ENCODE measurements at regions not wholly inside any gene's neighbourhood (a gene's known extent, or its start where the extent isn't known, plus 50 kb on each side); places are given as distances from the start of the nearest gene placed in this dataset.
"Not testable (repeated sequence)": the region's sequence is repeated elsewhere in the genome, so short reads cannot be mapped to it uniquely, and the experiment has no call there.

DNA sequence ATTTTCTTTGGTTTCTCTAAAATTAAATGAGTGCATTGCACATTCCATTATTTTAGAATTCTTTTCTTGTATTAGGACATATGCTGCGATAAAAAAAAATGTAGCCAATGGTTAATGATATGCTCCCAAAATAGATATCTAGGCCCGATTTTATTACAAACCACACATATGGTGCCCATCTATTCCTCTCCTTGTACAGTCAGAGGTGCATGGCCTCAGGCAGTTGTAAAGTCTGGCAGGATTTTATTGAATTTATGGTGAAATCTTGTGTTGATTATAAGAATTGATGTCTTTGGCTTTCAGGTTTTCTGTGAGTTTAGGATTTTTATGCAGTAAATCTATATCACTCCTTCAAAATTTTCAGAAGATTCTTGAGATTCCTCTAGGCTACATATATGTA, 192.2 kb downstream of the RFPL4B start:
- in situ Hi-C loops (cut with HindIII; ENCODE audit: low pct_unique_long_range_greater_than_20kb, low sequenced_read_pairs), result no loop called here
- H3K27ac ChIP-seq (ENCODE audit: low read length), result no peak overlapping the region
- DNase-seq (ENCODE audit: low read depth, low spot score), result no peak

DNA sequence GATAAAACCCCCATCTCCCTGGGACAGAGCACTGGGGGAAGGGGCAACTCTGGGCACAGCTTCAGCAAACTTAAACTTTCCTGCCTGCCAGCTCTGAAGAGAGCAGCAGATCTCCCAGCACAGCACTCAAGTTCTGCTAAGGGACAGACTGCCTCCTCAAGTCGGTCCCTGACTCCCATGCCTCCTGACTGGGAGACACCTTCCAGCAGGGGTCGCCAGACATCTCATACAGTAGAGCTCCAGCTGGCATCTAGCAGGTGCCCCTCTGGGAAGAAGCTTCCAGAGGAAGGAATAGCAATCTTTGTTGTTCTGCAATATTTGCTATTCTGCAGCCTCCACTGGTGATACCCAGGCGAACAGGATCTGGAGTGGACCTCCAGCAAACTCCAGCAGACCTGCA, 194.7 kb downstream of the RFPL4B start:
- H3K27me3 ChIP-seq (ENCODE audit: control insufficient read depth, insufficient read depth, low read length); intact Hi-C loops (cut with micrococcal nuclease; ENCODE audit: unreplicated experiment); H3K9me3 ChIP-seq (ENCODE audit: control insufficient read depth, insufficient read depth, low read depth, low read length); H3K4me1 ChIP-seq (ENCODE audit: control insufficient read depth, insufficient read depth, low read length); DNase-seq (ENCODE audit: low read depth, low spot score); POLR2A ChIA-PET; ATAC-seq; H3K27ac ChIP-seq (ENCODE audit: low read length); H3K4me3 ChIP-seq (ENCODE audit: low read depth in 2 of 2, low read length in 2 of 2); in situ Hi-C loops (cut with HindIII; ENCODE audit: low pct_unique_long_range_greater_than_20kb, low sequenced_read_pairs); BruUV-seq (replicated peaks); H3K36me3 ChIP-seq (ENCODE audit: control insufficient read depth, insufficient read depth, low read length); CTCF ChIA-PET: not testable (repeated sequence)
- TF ChIP-seq, protein P1, sequence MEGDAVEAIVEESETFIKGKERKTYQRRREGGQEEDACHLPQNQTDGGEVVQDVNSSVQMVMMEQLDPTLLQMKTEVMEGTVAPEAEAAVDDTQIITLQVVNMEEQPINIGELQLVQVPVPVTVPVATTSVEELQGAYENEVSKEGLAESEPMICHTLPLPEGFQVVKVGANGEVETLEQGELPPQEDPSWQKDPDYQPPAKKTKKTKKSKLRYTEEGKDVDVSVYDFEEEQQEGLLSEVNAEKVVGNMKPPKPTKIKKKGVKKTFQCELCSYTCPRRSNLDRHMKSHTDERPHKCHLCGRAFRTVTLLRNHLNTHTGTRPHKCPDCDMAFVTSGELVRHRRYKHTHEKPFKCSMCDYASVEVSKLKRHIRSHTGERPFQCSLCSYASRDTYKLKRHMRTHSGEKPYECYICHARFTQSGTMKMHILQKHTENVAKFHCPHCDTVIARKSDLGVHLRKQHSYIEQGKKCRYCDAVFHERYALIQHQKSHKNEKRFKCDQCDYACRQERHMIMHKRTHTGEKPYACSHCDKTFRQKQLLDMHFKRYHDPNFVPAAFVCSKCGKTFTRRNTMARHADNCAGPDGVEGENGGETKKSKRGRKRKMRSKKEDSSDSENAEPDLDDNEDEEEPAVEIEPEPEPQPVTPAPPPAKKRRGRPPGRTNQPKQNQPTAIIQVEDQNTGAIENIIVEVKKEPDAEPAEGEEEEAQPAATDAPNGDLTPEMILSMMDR (IDR thresholded peaks at IDR 0.05), result peak; percentile 26; the same call in 1 of the 2 replicates

More for the DNA sequence above, 192.2 kb downstream of the RFPL4B start:
- intact Hi-C loops (cut with micrococcal nuclease; ENCODE audit: unreplicated experiment), result no loop called here
- POLR2A ChIA-PET, result no interaction called here
- TF ChIP-seq, protein P1 (IDR thresholded peaks at IDR 0.05), result no peak
- TF ChIP-seq SIN3A (IDR thresholded peaks at IDR 0.05; ENCODE audit: borderline replicate concordance, insufficient read depth, low read depth, low read length), result no peak
- TF ChIP-seq TCF7L2 (IDR thresholded peaks at IDR 0.05; ENCODE audit: low read depth, low read length), result no peak
- no peak for TF ChIP-seq POLR2AphosphoS5 (IDR thresholded peaks at IDR 0.05; ENCODE audit: low read depth, low read length)
- H3K4me1 ChIP-seq (ENCODE audit: control insufficient read depth, insufficient read depth, low read length), result no peaks in the 10 kb centered on the region
- no peak for ATAC-seq
- no peak overlapping the region for H3K4me3 ChIP-seq (ENCODE audit: low read depth in 2 of 2, low read length in 2 of 2)
- H3K36me3 ChIP-seq (ENCODE audit: control insufficient read depth, insufficient read depth, low read length), result no peaks in the 10 kb centered on the region
- no TSS peak for BruUV-seq (replicated peaks)
- CTCF ChIA-PET, result no interaction called here
- H3K27me3 ChIP-seq (ENCODE audit: control insufficient read depth, insufficient read depth, low read length), result no peaks in the 10 kb centered on the region
- no peaks in the 10 kb centered on the region for H3K9me3 ChIP-seq (ENCODE audit: control insufficient read depth, insufficient read depth, low read depth, low read length)

DNA sequence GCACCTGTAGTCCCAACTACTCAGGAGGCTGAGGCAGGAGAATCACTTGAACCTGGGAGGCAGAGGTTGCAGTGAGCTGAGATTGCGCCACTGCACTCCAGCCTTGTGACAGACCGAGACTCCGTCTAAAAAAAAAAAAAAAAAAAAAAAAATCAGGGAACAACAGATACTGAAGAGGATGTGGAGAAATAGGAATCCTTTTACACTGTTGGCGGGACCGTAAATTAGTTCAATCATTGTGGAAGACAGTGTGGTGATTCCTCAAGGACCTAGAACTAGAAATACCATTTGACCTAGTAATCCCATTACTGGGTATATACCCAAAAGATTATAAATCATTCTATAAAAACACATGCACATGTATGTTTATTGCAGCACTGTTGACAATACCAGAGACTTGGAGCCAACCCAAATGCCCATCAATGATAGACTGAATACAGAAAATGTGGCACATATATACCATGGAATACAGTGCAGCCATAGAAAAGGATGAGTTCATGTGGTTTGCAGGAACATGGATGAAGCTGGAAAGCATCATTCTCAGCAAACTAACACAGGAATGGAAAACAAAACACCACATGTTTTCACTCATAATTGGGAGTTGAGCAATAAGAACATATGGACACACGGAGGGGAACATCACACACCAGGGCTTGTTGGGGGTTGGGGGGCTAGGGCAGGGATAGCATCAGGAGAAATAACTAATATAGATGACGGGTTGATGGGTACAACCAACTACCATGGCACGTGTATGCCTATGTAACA, 200.4 kb downstream of the RFPL4B start:
- H3K27me3 ChIP-seq (ENCODE audit: control insufficient read depth, insufficient read depth, low read length); H3K36me3 ChIP-seq (ENCODE audit: control insufficient read depth, insufficient read depth, low read length); ATAC-seq; BruUV-seq (replicated peaks); in situ Hi-C loops (cut with HindIII; ENCODE audit: low pct_unique_long_range_greater_than_20kb, low sequenced_read_pairs); H3K27ac ChIP-seq (ENCODE audit: low read length); H3K4me1 ChIP-seq (ENCODE audit: control insufficient read depth, insufficient read depth, low read length); H3K4me3 ChIP-seq (ENCODE audit: low read depth in 2 of 2, low read length in 2 of 2); H3K9me3 ChIP-seq (ENCODE audit: control insufficient read depth, insufficient read depth, low read depth, low read length); POLR2A ChIA-PET; intact Hi-C loops (cut with micrococcal nuclease; ENCODE audit: unreplicated experiment); DNase-seq (ENCODE audit: low read depth, low spot score): not testable (repeated sequence)
- CTCF ChIA-PET, result interaction anchor here (0.6 kb wide), 1 partner anchor 173 kb away, joined by 15 read pairs; no protein-coding TSS in a partner anchor
